ENCODE measurements at regions not wholly inside any gene's neighbourhood (a gene's known extent, or its start where the extent isn't known, plus 50 kb on each side); places are given as distances from the start of the nearest gene placed in this dataset.

DNA sequence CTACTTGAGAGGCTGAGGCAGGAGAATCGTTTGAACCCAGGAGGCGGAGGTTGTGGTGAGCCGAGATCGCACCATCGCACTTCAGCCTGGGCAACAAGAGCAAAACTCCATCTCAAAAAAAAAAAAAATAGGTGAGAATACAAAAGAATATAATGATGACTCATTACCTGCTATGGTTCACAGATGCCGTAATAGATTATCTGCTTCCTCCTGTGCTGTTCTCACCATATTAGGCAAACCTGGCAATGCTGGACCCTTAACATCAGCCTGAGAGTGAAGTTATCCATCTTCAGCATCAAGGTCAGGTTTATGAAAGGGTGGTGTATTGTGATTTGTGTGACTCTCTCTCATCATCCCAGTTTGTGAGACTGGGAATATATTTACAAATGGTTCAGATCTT lies 271.3 kb upstream of the CPHXL start:
- no peak for DNase-seq
- intact Hi-C loops (cut with DNase I): no loop called here
- peaks cover 0 to 2% (median 0%) of the 10 kb centered on the region in 3 donors for H3K9me3 ChIP-seq (ENCODE audit: control insufficient read depth in 2 of 3, insufficient read depth in 1 of 3, low read length in 3 of 3)
- H3K27ac ChIP-seq (ENCODE audit: low read depth in 2 of 2, low read length in 2 of 2): no peak overlapping the region
- H3K27me3 ChIP-seq (ENCODE audit: control insufficient read depth, insufficient read depth, low read length): no peaks in the 10 kb centered on the region
- TF ChIP-seq, protein P1, sequence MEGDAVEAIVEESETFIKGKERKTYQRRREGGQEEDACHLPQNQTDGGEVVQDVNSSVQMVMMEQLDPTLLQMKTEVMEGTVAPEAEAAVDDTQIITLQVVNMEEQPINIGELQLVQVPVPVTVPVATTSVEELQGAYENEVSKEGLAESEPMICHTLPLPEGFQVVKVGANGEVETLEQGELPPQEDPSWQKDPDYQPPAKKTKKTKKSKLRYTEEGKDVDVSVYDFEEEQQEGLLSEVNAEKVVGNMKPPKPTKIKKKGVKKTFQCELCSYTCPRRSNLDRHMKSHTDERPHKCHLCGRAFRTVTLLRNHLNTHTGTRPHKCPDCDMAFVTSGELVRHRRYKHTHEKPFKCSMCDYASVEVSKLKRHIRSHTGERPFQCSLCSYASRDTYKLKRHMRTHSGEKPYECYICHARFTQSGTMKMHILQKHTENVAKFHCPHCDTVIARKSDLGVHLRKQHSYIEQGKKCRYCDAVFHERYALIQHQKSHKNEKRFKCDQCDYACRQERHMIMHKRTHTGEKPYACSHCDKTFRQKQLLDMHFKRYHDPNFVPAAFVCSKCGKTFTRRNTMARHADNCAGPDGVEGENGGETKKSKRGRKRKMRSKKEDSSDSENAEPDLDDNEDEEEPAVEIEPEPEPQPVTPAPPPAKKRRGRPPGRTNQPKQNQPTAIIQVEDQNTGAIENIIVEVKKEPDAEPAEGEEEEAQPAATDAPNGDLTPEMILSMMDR (IDR thresholded peaks at IDR 0.05; ENCODE audit: borderline replicate concordance, extremely low read depth, insufficient read depth): no peak
- no peak for FAIRE-seq
- no peaks in the 10 kb centered on the region for H3K36me3 ChIP-seq (ENCODE audit: control insufficient read depth in 2 of 3, insufficient read depth in 3 of 3, low read length in 3 of 3)
- H3K4me1 ChIP-seq (ENCODE audit: control insufficient read depth in 2 of 3, insufficient read depth in 2 of 3, low read depth in 1 of 3, low read length in 3 of 3): no peaks in the 10 kb centered on the region
- no peak overlapping the region for H3K9ac ChIP-seq (ENCODE audit: low read length in 3 of 3)
- H3K4me3 ChIP-seq (ENCODE audit: low read length in 3 of 3): no peak overlapping the region

- no peaks in the 10 kb centered on the region for H3K36me3 ChIP-seq (ENCODE audit: control insufficient read depth in 2 of 3, insufficient read depth in 3 of 3, low read length in 3 of 3)
- TF ChIP-seq, protein P1 (IDR thresholded peaks at IDR 0.05; ENCODE audit: borderline replicate concordance, extremely low read depth, insufficient read depth): no peak
- no peak for FAIRE-seq
- no peaks in the 10 kb centered on the region for H3K27me3 ChIP-seq (ENCODE audit: control insufficient read depth, insufficient read depth, low read length)
- H3K9me3 ChIP-seq (ENCODE audit: control insufficient read depth in 2 of 3, insufficient read depth in 1 of 3, low read length in 3 of 3): no peaks in the 10 kb centered on the region
- H3K4me3 ChIP-seq (ENCODE audit: low read length in 3 of 3): no peak overlapping the region
- intact Hi-C loops (cut with DNase I): no loop called here
- H3K9ac ChIP-seq (ENCODE audit: low read length in 3 of 3): no peak overlapping the region
- H3K4me1 ChIP-seq (ENCODE audit: control insufficient read depth in 2 of 3, insufficient read depth in 2 of 3, low read depth in 1 of 3, low read length in 3 of 3): no peaks in the 10 kb centered on the region
- no peak for DNase-seq
- H3K27ac ChIP-seq (ENCODE audit: low read depth in 2 of 2, low read length in 2 of 2): no peak overlapping the region
These were observed 269.6 kb upstream of the CNTNAP4 start for GRCh38 chr16:76007645-76008044.

- DNase-seq: no peak
- Histone ChIP-seq H3K9ac (ENCODE audit: low read length in 3 of 3) (no peak overlapping the region), H3K27me3 (ENCODE audit: control insufficient read depth, insufficient read depth, low read length) (no peaks in the 10 kb centered on the region)
These were observed 253.4 kb upstream of the CNTNAP4 start for GRCh38 chr16:76023835-76024234.

More at GRCh38 chr16:76023835-76024234, 253.4 kb upstream of the CNTNAP4 start:
- TF ChIP-seq, protein P1 (IDR thresholded peaks at IDR 0.05; ENCODE audit: borderline replicate concordance, extremely low read depth, insufficient read depth): no peak
- no peak for FAIRE-seq
- intact Hi-C loops (cut with DNase I): no loop called here
- H3K9me3 ChIP-seq (ENCODE audit: control insufficient read depth in 2 of 3, insufficient read depth in 1 of 3, low read length in 3 of 3): no peaks in the 10 kb centered on the region
- no peak overlapping the region for H3K27ac ChIP-seq (ENCODE audit: low read depth in 2 of 2, low read length in 2 of 2)
- no peaks in the 10 kb centered on the region for H3K36me3 ChIP-seq (ENCODE audit: control insufficient read depth in 2 of 3, insufficient read depth in 3 of 3, low read length in 3 of 3)
- no peaks in the 10 kb centered on the region for H3K4me1 ChIP-seq (ENCODE audit: control insufficient read depth in 2 of 3, insufficient read depth in 2 of 3, low read depth in 1 of 3, low read length in 3 of 3)
- no peak overlapping the region for H3K4me3 ChIP-seq (ENCODE audit: low read length in 3 of 3)

Measured in kidney (tissue), 13 donors.